Fibroblast of lung (primary cell): ENCODE measurements at regions not wholly inside any gene's neighbourhood (a gene's known extent, or its start where the extent isn't known, plus 50 kb on each side); places are given as distances from the start of the nearest gene placed in this dataset.

Experiments
- CTCF ChIP-seq, 2 donors: IDR thresholded peaks in 1 of 2; conservative IDR thresholded peaks in 1 of 2; 1 replicate in 1 of 2; 2 replicates in 1 of 2; pipeline ENCODE4 v1.5.1; 2011 to 2012; ENCODE audit warnings: low read length in 2 of 2, control low read depth in 1 of 2, inconsistent platforms in 1 of 2, low read depth in 1 of 2, mild to moderate bottlenecking in 1 of 2
- EZH2 ChIP-seq: IDR thresholded peaks from 2 replicates; pipeline ENCODE4 v1.5.1; 2012; ENCODE audit warnings: low read length, control low read depth, mild to moderate bottlenecking; ENCODE audit errors: missing control alignments

- TF ChIP-seq CTCF (conservative IDR thresholded peaks at IDR 0.05 in 1 of 2, IDR thresholded peaks at IDR 0.05 in 1 of 2; ENCODE audit: low read depth in 1 of 2, low read length in 2 of 2) (no peak), EZH2 (no peak)
Measured at GRCh38 chr2:180597179-180597578, 383.2 kb upstream of the UBE2E3 start.
